Right lobe of liver (tissue), 6 donors: ENCODE measurements at regions not wholly inside any gene's neighbourhood (a gene's known extent, or its start where the extent isn't known, plus 50 kb on each side); places are given as distances from the start of the nearest gene placed in this dataset.

Experiments
- ATAC-seq, 4 donors: fragments of 200-7000 bp; cut with Tn5 transposase; one replicate each; pipeline ENCODE4 v1.9.1; 2020; ENCODE audit warnings: mild to moderate bottlenecking in 4 of 4, moderate library complexity in 4 of 4
- DNase-seq, 3 donors: peaks; one replicate each; pipeline ENCODE4 v3.0.0-alpha.2; 2020
- H3K27ac ChIP-seq, 3 donors: fragments of 200-600 bp; one replicate each; pipeline ENCODE4 v1.8.0; 2022
- H3K27me3 ChIP-seq, 2 donors: fragments of 200-600 bp; one replicate each; pipeline ENCODE4 v1.8.0; 2022
- H3K36me3 ChIP-seq, 4 donors: fragments of 200-600 bp; sonication (generic) in 1 of 4; one replicate each; pipeline versions ENCODE4 v1.5.1 to v1.8.0; 2017 to 2022; ENCODE audit warnings: control low read depth in 1 of 4
- H3K4me1 ChIP-seq, 4 donors: fragments of 200-600 bp; sonication (generic) in 1 of 4; one replicate each; pipeline versions ENCODE4 v1.5.1 to v1.8.0; 2017 to 2022; ENCODE audit warnings: control low read depth in 1 of 4
- H3K4me3 ChIP-seq, 3 donors: fragments of 200-600 bp; one replicate each; pipeline ENCODE4 v1.8.0; 2022
- H3K9me3 ChIP-seq, 4 donors: fragments of 200-600 bp; sonication (generic) in 1 of 4; one replicate each; pipeline versions ENCODE4 v1.5.1 to v1.8.0; 2017 to 2022; ENCODE audit warnings: control low read depth in 1 of 4
- POLR2A ChIP-seq: fragments of 450-650 bp; IDR thresholded peaks from one replicate; pipeline ENCODE4 v1.6.1; 2017; ENCODE audit warnings: antibody characterized with exemption, mild to moderate bottlenecking
- WGBS: methylation state at CpG from one replicate; pipeline ENCODE4 v1.1.6; 2018; ENCODE audit warnings: low coverage, low lambda C conversion rate; ENCODE audit not compliant: insufficient coverage; ENCODE audit errors: missing lambda C conversion rate; 5-methylcytosine and 5-hydroxymethylcytosine counted together
- intact Hi-C, 2 donors: fragments of 100-400 bp; cut with DNase I; formaldehyde crosslinking; loops; one replicate each; pipeline versions ENCODE4 v1.11.2 to v1.14.1; 2022
- TF ChIP-seq, protein P1 (sequence below), 4 donors: fragments of 200-600 bp in 3 of 4; fragments of 450-650 bp in 1 of 4; IDR thresholded peaks; one replicate each; pipeline versions ENCODE4 v1.5.1 to v1.8.0; 2016 to 2022; ENCODE audit warnings: antibody characterized with exemption in 4 of 4, mild to moderate bottlenecking in 2 of 4
- donor health status: DM: no; HTN: yes; CAD: no.
- donor health status: DM: no; HTN: no; CAD: no.
- donor health status: DM: no; HTN: no; CAD: no.
- donor health status: DM: no; HTN: yes; CAD: no.
- donor health status: DM: no; HTN: yes; CAD: no.

DNA sequence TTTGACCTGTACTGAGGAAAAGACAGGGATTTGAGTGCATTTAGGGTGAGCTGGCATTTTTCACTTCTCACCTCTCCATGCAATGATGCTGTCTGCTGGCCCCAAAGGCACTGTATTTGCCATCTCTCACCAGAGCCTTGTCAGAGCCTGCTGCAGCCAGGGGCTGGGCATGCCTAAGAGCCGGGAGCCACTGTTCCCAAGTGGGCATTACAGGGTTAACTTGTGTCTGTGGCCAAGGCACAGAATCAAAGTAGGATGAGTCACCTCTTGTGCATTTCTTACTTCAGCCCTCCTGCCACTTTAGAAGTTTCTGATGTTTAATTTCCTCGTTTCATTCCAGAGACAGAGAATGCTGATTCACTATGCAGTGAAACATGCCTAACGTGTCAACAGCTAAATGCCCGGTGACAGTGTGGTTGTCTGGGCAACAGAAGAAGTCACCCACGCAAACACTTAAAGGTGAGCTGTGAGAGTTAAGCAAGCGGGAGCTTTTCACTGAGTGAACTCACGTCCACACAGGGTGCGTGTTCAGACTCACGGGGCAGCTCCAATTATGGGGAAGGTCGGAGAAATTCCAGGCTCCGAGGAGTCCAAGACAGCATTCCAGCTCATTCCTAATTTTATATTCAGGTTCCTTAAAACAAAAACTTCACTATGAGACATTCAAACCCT, 57.1 kb upstream of the IGFBP3 start:
- intact Hi-C loops, result no loop called here
- WGBS, result 31% methylated on average over 10 of the region's 11 CpGs
- Histone ChIP-seq H3K27ac (no peak overlapping the region), H3K4me3 (no peak overlapping the region), H3K4me1 (peaks cover 0 to 6% (median 0%) of the 10 kb centered on the region in 4 donors), H3K36me3 (no peaks in the 10 kb centered on the region), H3K9me3 (no peaks in the 10 kb centered on the region), H3K27me3 (no peaks in the 10 kb centered on the region)
- TF ChIP-seq, protein P1, sequence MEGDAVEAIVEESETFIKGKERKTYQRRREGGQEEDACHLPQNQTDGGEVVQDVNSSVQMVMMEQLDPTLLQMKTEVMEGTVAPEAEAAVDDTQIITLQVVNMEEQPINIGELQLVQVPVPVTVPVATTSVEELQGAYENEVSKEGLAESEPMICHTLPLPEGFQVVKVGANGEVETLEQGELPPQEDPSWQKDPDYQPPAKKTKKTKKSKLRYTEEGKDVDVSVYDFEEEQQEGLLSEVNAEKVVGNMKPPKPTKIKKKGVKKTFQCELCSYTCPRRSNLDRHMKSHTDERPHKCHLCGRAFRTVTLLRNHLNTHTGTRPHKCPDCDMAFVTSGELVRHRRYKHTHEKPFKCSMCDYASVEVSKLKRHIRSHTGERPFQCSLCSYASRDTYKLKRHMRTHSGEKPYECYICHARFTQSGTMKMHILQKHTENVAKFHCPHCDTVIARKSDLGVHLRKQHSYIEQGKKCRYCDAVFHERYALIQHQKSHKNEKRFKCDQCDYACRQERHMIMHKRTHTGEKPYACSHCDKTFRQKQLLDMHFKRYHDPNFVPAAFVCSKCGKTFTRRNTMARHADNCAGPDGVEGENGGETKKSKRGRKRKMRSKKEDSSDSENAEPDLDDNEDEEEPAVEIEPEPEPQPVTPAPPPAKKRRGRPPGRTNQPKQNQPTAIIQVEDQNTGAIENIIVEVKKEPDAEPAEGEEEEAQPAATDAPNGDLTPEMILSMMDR (IDR thresholded peaks at IDR 0.05), result no peak
- peak in 1 of 3 donors; percentile 38 for DNase-seq
- ATAC-seq, result peak; percentile 22 to 89 (median 66)

DNA sequence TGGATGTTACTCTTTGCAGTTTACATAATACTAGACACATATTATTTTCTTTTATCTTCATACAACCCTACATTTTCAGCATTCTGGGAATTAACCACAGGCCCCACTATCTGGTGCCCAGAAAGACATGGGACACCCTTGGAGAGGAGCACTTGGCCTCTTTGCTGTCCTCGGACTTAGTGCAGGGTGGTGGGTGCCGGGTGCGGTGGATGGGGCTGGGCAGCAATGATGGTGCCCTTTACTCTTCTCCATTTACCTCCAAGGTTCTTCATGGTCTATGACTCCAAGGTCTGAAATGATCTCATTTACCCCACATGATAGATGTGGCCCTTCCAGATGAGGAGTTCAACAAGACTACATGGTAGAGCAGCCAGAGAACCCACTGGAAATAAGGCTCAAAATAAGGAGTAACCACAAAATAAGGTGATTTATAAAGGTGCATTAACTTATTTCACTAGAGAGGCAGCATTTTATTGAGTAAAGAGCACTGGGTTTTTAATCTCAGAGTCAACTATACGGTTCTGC, 56.2 kb upstream of the IGFBP3 start:
- Histone ChIP-seq H3K4me1 (peaks cover 0 to 6% (median 0%) of the 10 kb centered on the region in 4 donors), H3K27me3 (no peaks in the 10 kb centered on the region), H3K9me3 (no peaks in the 10 kb centered on the region), H3K4me3 (no peak overlapping the region), H3K27ac (no peak overlapping the region), H3K36me3 (no peaks in the 10 kb centered on the region)
- TF ChIP-seq, protein P1 (IDR thresholded peaks at IDR 0.05), result no peak
- TF ChIP-seq POLR2A, result no peak
- DNase-seq, result no peak
- intact Hi-C loops, result no loop called here
- ATAC-seq, result no peak
- 72% methylated on average over 3 of the region's 4 CpGs for WGBS

DNA sequence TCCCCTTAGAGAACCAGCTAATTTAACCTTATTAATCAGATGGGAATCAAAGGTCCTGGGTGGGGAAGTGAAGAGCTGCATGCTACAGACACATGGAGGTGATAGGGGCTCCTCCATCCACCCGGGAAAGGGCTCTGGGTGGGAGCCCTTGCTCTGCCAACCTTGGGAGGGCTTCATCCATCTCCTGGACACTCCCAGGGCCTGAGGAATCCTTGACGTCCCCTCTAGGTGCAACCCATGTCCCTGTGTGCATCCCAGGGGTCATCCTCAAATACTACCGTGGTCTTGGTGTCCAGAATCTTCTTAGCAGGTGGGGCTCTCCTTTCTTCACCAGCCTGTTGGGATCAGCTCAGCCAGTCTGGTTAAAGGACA, 55.4 kb upstream of the IGFBP3 start:
- no CpG with 5 or more reads among the region's 3 CpGs for WGBS
- no peak overlapping the region for H3K4me3 ChIP-seq
- H3K36me3 ChIP-seq, result no peaks in the 10 kb centered on the region
- H3K27me3 ChIP-seq, result no peaks in the 10 kb centered on the region
- no peaks in the 10 kb centered on the region for H3K9me3 ChIP-seq
- ATAC-seq (no peak), DNase-seq (no peak)
- intact Hi-C loops, result no loop called here
- TF ChIP-seq, protein P1 (IDR thresholded peaks at IDR 0.05), result no peak
- TF ChIP-seq POLR2A, result no peak
- H3K27ac ChIP-seq, result no peak overlapping the region
- H3K4me1 ChIP-seq, result peaks cover 0 to 6% (median 0%) of the 10 kb centered on the region in 4 donors

DNA sequence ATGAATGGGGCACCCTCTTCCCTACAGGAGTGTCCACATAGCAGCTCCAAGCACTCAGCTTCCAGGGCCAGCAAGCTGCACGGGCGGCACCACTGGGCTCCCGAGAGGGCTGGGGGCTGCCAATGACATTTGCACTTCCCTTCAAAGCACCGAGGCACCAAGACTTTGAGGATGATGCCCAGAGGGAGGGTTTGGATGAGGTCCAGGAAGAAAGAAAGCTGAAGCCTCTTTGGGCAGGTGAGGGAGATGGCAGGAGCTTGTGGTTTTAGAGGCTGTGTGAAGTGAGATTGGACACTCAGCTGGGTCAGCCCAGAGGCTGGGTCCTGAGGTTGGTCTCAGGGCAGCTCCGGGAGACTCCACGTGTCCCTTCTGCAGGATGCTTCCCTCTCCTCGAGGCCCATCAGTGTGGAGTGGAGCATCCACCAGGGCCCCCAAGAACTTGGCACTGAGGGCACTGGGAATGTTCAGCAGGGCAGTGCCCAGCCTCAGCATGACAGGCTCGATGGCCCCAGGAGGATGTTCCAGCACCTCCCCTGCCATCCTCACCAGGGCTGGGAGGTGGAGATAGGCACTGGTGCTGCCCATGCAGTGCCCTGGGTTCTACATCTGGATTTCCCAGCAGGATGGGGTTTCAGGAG, 54.9 kb upstream of the IGFBP3 start:
- no peak for TF ChIP-seq POLR2A
- TF ChIP-seq, protein P1 (IDR thresholded peaks at IDR 0.05), result no peak
- intact Hi-C loops, result no loop called here
- DNase-seq (no peak), ATAC-seq (no peak)
- no peaks in the 10 kb centered on the region for H3K27me3 ChIP-seq
- H3K36me3 ChIP-seq, result no peaks in the 10 kb centered on the region
- no peaks in the 10 kb centered on the region for H3K9me3 ChIP-seq
- WGBS, result 100% methylated on average over 2 of the region's 8 CpGs
- peaks cover 0 to 6% (median 0%) of the 10 kb centered on the region in 4 donors for H3K4me1 ChIP-seq
- H3K27ac ChIP-seq, result no peak overlapping the region
- H3K4me3 ChIP-seq, result no peak overlapping the region
